Naive B cell (primary cell): ENCODE measurements at regions not wholly inside any gene's neighbourhood (a gene's known extent, or its start where the extent isn't known, plus 50 kb on each side); places are given as distances from the start of the nearest gene placed in this dataset.

Experiments used
- ATAC-seq, 2 donors: fragments of 150-1000 bp; cut with Tn5 transposase; 2 replicates each; pipeline ENCODE4 v1.10.0; 2021; ENCODE audit warnings: low read depth in 2 of 2, mild to moderate bottlenecking in 2 of 2, moderate library complexity in 2 of 2
- DNase-seq: peaks from one replicate; pipeline ENCODE4 v3.0.0; 2022
- H3K27ac Mint-ChIP-seq, 6 donors: one replicate each; pipeline ENCODE4 v1.8.0; 2020 to 2022; ENCODE audit warnings: mild to moderate bottlenecking in 6 of 6, mixed read lengths in 6 of 6, moderate library complexity in 5 of 6, inconsistent platforms in 2 of 6
- H3K27me3 Mint-ChIP-seq, 3 donors: one replicate each; pipeline ENCODE4 v1.8.0; 2021 to 2022; ENCODE audit warnings: mixed read lengths in 3 of 3, mild to moderate bottlenecking in 1 of 3
- H3K36me3 Mint-ChIP-seq, 2 donors: one replicate each; pipeline ENCODE4 v1.8.0; 2020 to 2022; ENCODE audit warnings: mixed read lengths in 2 of 2, inconsistent platforms in 1 of 2, mild to moderate bottlenecking in 1 of 2
- H3K4me1 Mint-ChIP-seq, 3 donors: one replicate each; pipeline ENCODE4 v1.8.0; 2020 to 2022; ENCODE audit warnings: mixed read lengths in 3 of 3, inconsistent platforms in 1 of 3, mild to moderate bottlenecking in 1 of 3, moderate library complexity in 1 of 3
- H3K4me3 Mint-ChIP-seq, 8 donors: one replicate each; pipeline ENCODE4 v1.8.0; 2020 to 2022; ENCODE audit warnings: mild to moderate bottlenecking in 8 of 8, mixed read lengths in 8 of 8, moderate library complexity in 8 of 8, inconsistent platforms in 2 of 8
- H3K9me3 Mint-ChIP-seq, 7 donors: one replicate each; pipeline ENCODE4 v1.8.0; 2020 to 2022; ENCODE audit warnings: mixed read lengths in 7 of 7, mild to moderate bottlenecking in 5 of 7, inconsistent platforms in 2 of 7, moderate library complexity in 1 of 7

DNA sequence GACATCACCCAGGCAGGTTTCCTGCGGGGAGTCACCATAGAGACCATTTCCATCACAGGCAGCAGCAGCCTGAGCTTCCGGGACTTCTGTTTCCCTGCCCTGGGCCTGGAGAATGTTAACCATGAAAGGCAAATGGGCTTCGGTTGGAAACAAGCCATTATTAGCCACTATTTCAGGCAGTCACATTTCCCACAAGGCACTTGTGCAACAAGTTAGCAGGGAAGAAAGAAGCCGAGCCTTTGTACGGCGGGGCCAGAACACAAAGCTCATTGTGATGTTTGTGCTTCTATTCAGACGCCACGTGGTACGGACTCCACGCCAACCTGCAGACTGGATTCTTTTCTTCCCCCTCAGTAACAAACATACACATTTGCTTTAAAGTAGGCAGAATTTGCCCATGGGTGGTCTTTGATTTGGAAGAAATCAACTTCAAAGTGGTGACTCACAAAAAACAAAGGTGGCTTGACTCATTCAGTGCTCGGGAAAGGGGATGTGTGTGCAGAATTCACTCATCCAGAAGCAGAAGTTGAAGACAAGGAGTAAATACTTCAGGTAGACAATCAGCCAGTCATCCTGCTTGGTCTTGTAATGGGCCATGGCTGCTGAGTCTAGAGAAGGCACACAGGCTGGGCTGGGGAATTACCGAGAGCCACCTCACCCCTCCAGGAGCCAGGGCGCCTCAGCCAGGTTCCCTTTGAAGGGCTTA lies 154.2 kb upstream of the PRMT8 start:
- no peak for DNase-seq
- Mint-ChIP-seq H3K4me3 (no peak overlapping the region), H3K27me3 (peaks cover 24 to 44% (median 44%) of the 10 kb centered on the region in 3 donors), H3K36me3 (peaks cover 0 to 4% of the 10 kb centered on the region in 2 donors), H3K9me3 (no peaks in the 10 kb centered on the region), H3K27ac (no peak overlapping the region), H3K4me1 (no peaks in the 10 kb centered on the region)
- ATAC-seq = no peak

DNA sequence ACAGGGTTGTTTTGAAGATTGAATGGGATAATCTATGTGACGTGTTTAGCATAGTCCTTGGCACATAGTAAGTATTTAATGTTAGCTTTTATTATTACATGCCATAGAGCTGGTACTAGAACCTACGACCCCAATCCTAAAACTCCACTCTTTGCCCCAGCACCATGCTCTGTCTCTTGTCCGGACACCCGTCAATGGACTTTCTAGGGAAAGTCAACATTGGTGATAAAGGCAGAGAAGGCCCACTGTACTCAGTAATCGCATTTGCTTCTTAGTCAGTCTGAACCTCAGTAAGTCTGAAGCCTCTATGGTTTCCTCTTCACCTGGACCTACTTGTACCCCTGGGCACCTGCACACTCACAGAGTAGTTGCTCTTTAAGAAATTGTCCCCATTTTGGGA lies 153.1 kb upstream of the PRMT8 start:
- H3K4me3 Mint-ChIP-seq = no peak overlapping the region
- no peak overlapping the region for H3K27ac Mint-ChIP-seq
- DNase-seq = no peak
- no peaks in the 10 kb centered on the region for H3K9me3 Mint-ChIP-seq
- ATAC-seq = no peak
- H3K27me3 Mint-ChIP-seq = peaks cover 24 to 56% (median 56%) of the 10 kb centered on the region in 3 donors
- H3K4me1 Mint-ChIP-seq = no peaks in the 10 kb centered on the region
- H3K36me3 Mint-ChIP-seq = peaks cover 0 to 4% of the 10 kb centered on the region in 2 donors

DNA sequence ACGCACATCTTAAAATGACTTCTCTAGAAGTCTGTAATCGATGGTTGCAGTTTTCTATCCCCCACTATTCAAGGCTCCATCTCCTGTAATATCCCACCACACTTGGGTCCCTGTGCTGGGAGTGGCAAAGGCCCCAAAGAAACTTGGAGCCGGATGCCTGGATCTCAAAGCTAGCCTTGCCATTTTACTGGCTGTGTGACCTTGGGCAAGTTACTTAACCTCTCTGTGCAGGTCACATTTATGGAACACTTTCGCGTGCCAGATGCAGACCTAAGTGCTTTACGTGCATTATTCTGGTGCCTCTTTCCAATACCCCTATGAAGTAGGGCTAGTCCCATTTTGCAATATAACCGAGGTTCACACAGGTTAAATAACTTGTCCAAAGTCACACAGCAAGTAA lies 151.8 kb upstream of the PRMT8 start:
- no peak for DNase-seq
- Mint-ChIP-seq H3K27me3 (peaks cover 21 to 67% (median 58%) of the 10 kb centered on the region in 3 donors), H3K27ac (no peak overlapping the region), H3K9me3 (no peaks in the 10 kb centered on the region), H3K4me3 (no peak overlapping the region), H3K4me1 (no peaks in the 10 kb centered on the region), H3K36me3 (peaks cover 0 to 4% of the 10 kb centered on the region in 2 donors)
- ATAC-seq = no peak

DNA sequence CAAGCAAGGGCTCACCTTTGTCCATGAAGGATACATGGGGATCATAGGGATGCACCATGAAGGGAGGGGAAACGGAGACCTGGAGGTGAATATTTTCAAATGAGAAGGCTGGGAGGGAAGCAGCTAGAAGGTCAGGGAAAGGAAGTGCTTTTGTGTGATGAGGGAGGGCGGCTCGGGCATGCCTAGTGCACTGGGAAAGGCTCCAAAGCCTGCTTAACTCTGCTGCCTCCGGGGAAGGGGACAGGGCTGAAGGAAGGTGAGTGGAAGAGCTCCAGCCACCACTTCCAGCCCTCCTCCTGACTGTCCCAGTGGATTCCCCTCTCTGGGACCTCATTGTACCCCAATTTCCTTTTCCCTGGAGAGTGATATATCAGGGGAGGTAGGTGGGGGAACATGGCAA lies 149.4 kb upstream of the PRMT8 start:
- Mint-ChIP-seq H3K4me1 (no peaks in the 10 kb centered on the region), H3K36me3 (no peaks in the 10 kb centered on the region), H3K9me3 (peaks cover 0 to under 1% (median 0%) of the 10 kb centered on the region in 7 donors), H3K4me3 (no peak overlapping the region), H3K27ac (no peak overlapping the region), H3K27me3 (peaks cover 26 to 55% (median 45%) of the 10 kb centered on the region in 3 donors)
- DNase-seq (no peak), ATAC-seq (no peak)

DNA sequence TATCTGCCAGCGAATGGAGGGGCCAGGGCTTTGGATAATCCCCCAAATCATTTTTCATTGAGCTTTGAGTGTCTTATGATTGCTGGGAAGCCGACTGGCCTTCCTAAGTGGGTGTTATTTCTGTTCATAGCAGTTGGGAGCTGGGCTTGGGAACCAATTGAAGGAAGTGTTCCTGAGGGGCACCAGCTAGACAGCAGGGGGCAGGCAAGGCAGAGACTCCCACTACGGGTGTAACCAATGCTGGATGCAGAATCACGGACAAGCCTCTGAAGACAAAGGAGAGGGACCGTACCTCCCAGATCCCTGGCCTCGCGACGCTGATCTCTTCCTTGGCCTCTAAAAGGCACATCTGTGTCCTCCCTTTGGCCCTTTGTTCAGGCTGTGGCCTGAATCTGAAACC lies 149.0 kb upstream of the PRMT8 start:
- no peaks in the 10 kb centered on the region for H3K36me3 Mint-ChIP-seq
- peaks cover 0 to 4% (median 0%) of the 10 kb centered on the region in 7 donors for H3K9me3 Mint-ChIP-seq
- H3K27me3 Mint-ChIP-seq = peaks cover 26 to 55% (median 45%) of the 10 kb centered on the region in 3 donors
- H3K27ac Mint-ChIP-seq = no peak overlapping the region
- H3K4me3 Mint-ChIP-seq = no peak overlapping the region
- no peak for ATAC-seq
- DNase-seq = no peak
- no peaks in the 10 kb centered on the region for H3K4me1 Mint-ChIP-seq

DNA sequence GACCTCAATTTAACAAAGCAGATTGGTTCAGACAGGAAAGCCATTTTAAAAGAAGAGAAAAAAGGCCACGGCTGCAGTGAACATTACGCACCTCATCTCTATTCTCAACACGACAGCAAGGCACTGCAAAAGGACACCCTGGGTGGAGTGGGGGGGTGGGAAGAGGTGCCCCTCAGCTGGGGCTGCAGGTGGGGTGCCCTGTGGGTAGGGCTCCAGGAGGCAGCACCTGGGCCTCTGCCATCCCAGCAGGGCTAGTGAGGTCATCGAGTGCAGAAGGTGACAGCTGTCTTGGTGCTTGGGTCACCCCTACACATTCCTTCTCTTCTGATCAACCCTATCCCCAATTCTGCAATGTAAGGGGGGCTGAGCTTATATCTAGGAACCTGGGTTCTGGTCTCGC lies 142.9 kb upstream of the PRMT8 start:
- H3K27ac Mint-ChIP-seq = no peak overlapping the region
- peaks cover 19 to 32% (median 21%) of the 10 kb centered on the region in 3 donors for H3K27me3 Mint-ChIP-seq
- H3K9me3 Mint-ChIP-seq = peaks cover 0 to 4% (median 0%) of the 10 kb centered on the region in 7 donors
- no peak for ATAC-seq
- H3K4me3 Mint-ChIP-seq = no peak overlapping the region
- H3K4me1 Mint-ChIP-seq = no peaks in the 10 kb centered on the region
- H3K36me3 Mint-ChIP-seq = no peaks in the 10 kb centered on the region
- no peak for DNase-seq

DNA sequence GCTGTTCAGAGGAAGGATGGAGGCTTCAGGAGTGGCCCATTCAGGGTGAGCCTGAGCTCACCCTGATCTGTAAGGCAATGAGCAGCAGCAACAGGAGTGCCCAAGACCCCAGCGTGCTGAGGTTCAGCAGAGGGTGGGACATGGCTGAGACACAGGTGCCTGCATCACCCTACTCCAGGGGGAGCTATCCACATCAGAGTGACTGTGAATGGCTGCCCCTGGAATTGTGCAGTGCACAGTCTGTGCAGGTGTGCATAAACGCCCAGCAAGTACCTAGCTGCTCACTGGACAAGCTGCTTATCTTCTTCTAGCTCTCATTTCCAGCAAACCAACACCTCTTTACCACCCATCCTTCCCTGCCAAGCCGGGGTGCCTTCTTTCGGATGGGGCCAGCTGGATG lies 140.6 kb upstream of the PRMT8 start:
- H3K9me3 Mint-ChIP-seq = peaks cover 0 to 4% (median 0%) of the 10 kb centered on the region in 7 donors
- H3K4me1 Mint-ChIP-seq = no peaks in the 10 kb centered on the region
- peaks cover 15 to 23% (median 17%) of the 10 kb centered on the region in 3 donors for H3K27me3 Mint-ChIP-seq
- DNase-seq = no peak
- H3K27ac Mint-ChIP-seq = no peak overlapping the region
- no peaks in the 10 kb centered on the region for H3K36me3 Mint-ChIP-seq
- ATAC-seq = no peak
- H3K4me3 Mint-ChIP-seq = no peak overlapping the region

DNA sequence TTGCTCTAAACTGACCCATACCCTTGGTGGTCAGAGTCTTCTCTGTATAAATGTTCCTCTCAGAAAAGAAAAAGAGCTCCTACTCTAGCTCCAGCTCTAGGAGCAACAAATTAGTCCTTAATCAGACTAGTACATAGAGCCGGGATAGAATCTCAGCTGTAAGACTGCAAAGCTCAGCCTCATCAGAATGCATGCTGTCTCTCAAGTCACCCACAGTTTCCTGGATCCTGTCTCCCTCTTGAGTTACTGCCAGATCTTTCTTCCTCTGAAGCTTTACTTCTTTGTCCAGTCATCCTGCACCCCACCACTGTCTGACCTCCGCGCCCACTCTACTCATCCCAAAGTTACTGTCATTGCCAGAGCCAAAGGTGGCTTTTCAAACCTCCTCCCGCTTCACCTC lies 139.3 kb upstream of the PRMT8 start:
- H3K27ac Mint-ChIP-seq = no peak overlapping the region
- no peaks in the 10 kb centered on the region for H3K4me1 Mint-ChIP-seq
- peaks cover 0 to 2% (median 0%) of the 10 kb centered on the region in 7 donors for H3K9me3 Mint-ChIP-seq
- DNase-seq (no peak), ATAC-seq (no peak)
- H3K4me3 Mint-ChIP-seq = no peak overlapping the region
- peaks cover 22 to 23% (median 22%) of the 10 kb centered on the region in 3 donors for H3K27me3 Mint-ChIP-seq
- no peaks in the 10 kb centered on the region for H3K36me3 Mint-ChIP-seq

DNA sequence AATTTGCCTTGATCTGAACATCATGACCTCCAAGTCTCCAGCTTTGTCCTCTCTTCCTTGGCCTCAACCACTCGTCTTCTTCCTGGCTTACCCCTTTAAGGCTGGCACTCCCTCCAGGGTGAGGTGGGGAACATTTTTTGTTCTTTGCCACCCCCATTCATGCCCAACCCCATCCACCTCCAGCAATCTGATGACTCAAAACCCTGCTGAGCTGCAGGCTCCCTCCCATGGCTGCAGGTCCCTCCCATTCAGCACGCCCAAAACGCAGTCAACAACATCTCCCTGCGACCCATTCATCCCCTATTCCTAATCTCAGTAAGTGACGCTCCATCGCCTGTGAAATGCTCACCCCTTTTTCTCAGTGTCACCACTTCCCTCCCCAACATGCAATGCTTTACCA lies 138.8 kb upstream of the PRMT8 start:
- Mint-ChIP-seq H3K27ac (no peak overlapping the region), H3K27me3 (peaks cover 22 to 24% (median 23%) of the 10 kb centered on the region in 3 donors)

DNA sequence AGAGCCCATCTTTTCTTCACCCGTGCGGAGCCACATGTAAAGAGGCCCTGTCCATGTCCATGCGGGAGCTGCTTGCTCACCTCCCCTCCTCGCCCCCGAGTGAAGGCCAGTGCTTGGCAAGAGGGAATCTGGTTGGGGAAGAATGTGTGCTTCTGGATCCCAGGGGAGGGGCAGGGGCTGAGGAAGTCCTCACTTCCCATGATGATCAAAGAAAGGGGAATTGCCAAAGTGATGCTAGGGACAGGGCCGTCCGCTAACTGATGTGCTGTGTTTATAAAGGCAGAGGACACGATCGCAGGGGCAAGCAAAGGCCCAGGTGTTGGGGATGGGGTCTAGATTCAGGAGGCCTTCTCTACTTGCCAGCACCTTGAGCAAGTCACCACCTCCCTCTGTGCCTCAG lies 137.4 kb upstream of the PRMT8 start:
- DNase-seq = no peak
- Mint-ChIP-seq H3K9me3 (no peaks in the 10 kb centered on the region), H3K27me3 (peaks cover 14 to 23% (median 17%) of the 10 kb centered on the region in 3 donors), H3K36me3 (no peaks in the 10 kb centered on the region), H3K4me1 (no peaks in the 10 kb centered on the region), H3K27ac (no peak overlapping the region), H3K4me3 (no peak overlapping the region)
- ATAC-seq = no peak

More for the DNA sequence above, 138.8 kb upstream of the PRMT8 start:
- Mint-ChIP-seq H3K9me3 (no peaks in the 10 kb centered on the region), H3K4me1 (no peaks in the 10 kb centered on the region), H3K36me3 (no peaks in the 10 kb centered on the region), H3K4me3 (no peak overlapping the region)
- no peak for DNase-seq
- ATAC-seq = no peak

DNA sequence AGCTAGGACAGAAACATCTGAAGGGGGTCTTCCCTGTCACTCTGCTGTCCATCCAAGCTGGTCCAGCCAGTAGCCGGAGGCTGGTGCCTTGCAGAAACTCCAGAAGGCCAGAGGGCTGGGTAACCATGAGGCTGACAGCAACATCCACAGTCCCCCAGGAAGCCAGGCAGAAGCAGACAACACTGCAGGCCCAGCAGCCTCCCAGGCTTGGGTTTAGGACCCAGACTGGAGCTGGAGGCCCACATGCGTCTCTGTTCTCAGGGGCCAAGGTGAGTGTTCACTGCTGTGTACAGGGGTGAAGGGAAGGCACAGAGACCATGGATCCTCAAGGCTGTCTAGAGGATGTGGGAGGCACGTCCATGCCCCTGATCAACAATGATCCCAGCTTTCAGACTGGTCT lies 136.4 kb upstream of the PRMT8 start:
- Mint-ChIP-seq H3K27ac (no peak overlapping the region), H3K36me3 (no peaks in the 10 kb centered on the region), H3K27me3 (peaks cover 17 to 23% (median 20%) of the 10 kb centered on the region in 3 donors), H3K9me3 (no peaks in the 10 kb centered on the region), H3K4me1 (no peaks in the 10 kb centered on the region), H3K4me3 (no peak overlapping the region)
- ATAC-seq (no peak), DNase-seq (no peak)

DNA sequence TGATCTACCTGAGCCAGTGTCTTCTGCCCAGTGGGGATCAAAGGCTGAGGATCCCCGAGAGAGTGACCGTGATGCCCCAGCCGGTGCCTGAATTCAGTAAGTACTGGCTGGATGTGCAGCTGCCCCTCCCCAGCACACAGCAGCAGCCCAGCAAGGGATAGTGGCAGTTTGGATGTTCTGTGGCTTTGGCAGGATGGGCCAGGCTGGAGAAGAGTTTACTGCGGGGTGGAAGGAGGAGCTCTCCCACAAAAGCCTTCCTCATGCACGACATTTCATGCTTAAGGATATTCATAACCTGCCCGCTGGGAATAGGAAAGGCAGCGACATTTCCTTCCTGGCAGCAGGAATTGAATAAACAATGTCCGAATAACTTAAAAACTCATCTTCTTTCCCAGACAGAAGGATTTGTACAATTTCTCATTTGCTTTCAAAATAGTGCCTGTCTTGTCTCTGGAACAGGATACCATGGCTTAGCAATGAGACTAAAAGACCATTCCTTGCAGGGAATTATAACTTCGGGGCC lies 135.6 kb upstream of the PRMT8 start:
- ATAC-seq = no peak
- peaks cover 13 to 20% (median 19%) of the 10 kb centered on the region in 3 donors for H3K27me3 Mint-ChIP-seq
- H3K4me3 Mint-ChIP-seq = no peak overlapping the region
- DNase-seq = no peak
- no peaks in the 10 kb centered on the region for H3K36me3 Mint-ChIP-seq
- no peak overlapping the region for H3K27ac Mint-ChIP-seq
- H3K4me1 Mint-ChIP-seq = no peaks in the 10 kb centered on the region
- no peaks in the 10 kb centered on the region for H3K9me3 Mint-ChIP-seq

DNA sequence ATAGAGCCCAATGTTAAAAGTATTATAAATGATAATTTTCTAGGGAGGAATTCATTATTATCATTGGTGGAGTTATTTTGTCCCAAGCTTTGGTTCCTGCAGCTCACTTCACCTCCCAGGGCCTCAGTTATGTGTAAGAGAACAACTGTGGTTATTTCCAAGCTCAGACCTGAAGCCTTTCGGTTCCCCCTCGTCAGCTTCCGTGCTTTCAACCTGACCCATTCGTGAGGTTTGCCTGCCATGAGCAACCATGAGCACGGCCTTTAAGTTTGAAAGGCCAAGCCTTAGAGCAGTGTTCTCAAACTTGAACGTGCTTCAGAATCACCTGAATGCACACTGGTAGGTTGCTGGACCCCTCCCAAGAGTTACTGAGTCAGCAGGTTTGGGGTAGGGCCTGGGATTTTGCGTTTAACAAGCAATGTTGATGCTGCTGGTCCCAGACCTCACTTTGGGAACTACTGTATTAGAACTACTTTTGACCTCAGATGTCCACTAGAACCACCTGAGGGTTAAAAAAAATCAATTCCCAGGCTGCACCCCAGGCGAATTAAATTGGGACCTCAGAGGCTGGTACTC lies 133.0 kb upstream of the PRMT8 start:
- no peaks in the 10 kb centered on the region for H3K9me3 Mint-ChIP-seq
- DNase-seq = no peak
- no peak overlapping the region for H3K4me3 Mint-ChIP-seq
- peaks cover 13 to 36% (median 26%) of the 10 kb centered on the region in 3 donors for H3K27me3 Mint-ChIP-seq
- no peaks in the 10 kb centered on the region for H3K4me1 Mint-ChIP-seq
- H3K36me3 Mint-ChIP-seq = no peaks in the 10 kb centered on the region
- H3K27ac Mint-ChIP-seq = no peak overlapping the region
- ATAC-seq = no peak

DNA sequence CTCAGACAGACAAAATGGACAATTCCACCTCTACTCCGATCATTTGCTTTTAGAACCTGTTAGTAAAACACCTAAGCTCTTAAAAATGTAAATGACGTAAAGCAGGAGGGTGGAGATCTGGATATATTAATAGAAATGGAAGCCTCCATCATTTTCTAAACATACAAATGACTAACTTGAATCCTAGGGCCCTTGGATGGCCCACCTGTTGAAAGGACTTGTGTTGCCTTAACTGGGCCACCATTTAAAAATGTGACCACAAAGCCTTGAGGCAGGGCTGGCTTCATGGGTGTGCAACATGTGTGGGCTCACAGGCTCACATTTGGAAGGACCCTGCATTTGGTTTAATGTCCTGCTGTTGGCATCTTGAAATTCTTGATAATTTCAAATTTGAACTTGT lies 131.5 kb upstream of the PRMT8 start:
- Mint-ChIP-seq H3K4me3 (no peak overlapping the region), H3K9me3 (peaks cover 0 to 5% (median 3%) of the 10 kb centered on the region in 7 donors), H3K4me1 (peaks cover 3 to 8% (median 6%) of the 10 kb centered on the region in 3 donors), H3K27ac (no peak overlapping the region), H3K36me3 (no peaks in the 10 kb centered on the region), H3K27me3 (peaks cover 22 to 42% (median 32%) of the 10 kb centered on the region in 3 donors)
- ATAC-seq (no peak), DNase-seq (no peak)
